Body of pancreas (tissue), 4 donors: ENCODE measurements at regions not wholly inside any gene's neighbourhood (a gene's known extent, or its start where the extent isn't known, plus 50 kb on each side); places are given as distances from the start of the nearest gene placed in this dataset.
"Not testable (repeated sequence)": the region's sequence is repeated elsewhere in the genome, so short reads cannot be mapped to it uniquely, and the experiment has no call there.

ENCODE experiments used
- ATAC-seq: fragments of 150-250 bp; one replicate; pipeline ENCODE4 v1.9.1; 2016
- DNase-seq, 4 donors: peaks; one replicate each; pipeline ENCODE4 v3.0.0-alpha.2; 2019
- H3K27ac ChIP-seq, 4 donors: fragments of 200-600 bp; sonication (generic); 1 replicate in 3 of 4; 2 replicates in 1 of 4; pipeline versions ENCODE4 v1.5.1 to v1.6.1; 2016 to 2019; ENCODE audit warnings: mild to moderate bottlenecking in 1 of 4, mixed read lengths in 1 of 4, moderate library complexity in 1 of 4
- H3K27me3 ChIP-seq, 2 donors: fragments of 200-600 bp; sonication (generic); one replicate each; pipeline ENCODE4 v1.6.0; 2016; ENCODE audit warnings: mild to moderate bottlenecking in 1 of 2
- H3K36me3 ChIP-seq, 2 donors: fragments of 200-600 bp; sonication (generic); replicated peaks in 1 of 2; 2 replicates each; pipeline ENCODE4 v1.5.1; 2016; ENCODE audit warnings: low read depth in 2 of 2; ENCODE audit not compliant: insufficient read depth in 1 of 2
- H3K4me1 ChIP-seq: fragments of 200-600 bp; sonication (generic); one replicate; pipeline ENCODE4 v1.6.0; 2016
- H3K4me3 ChIP-seq, 2 donors: fragments of 200-600 bp; sonication (generic); 1 replicate in 1 of 2; 2 replicates in 1 of 2; pipeline ENCODE4 v1.5.1; 2016 to 2019
- H3K9me3 ChIP-seq, 3 donors: fragments of 200-600 bp; sonication (generic); 1 replicate in 2 of 3; 2 replicates in 1 of 3; pipeline ENCODE4 v1.5.1; 2016
- CTCF ChIP-seq, 7 experiments: fragments of 450-650 bp in 4 of 7; fragments of 200-600 bp in 3 of 7; sonication (generic) in 3 of 7; IDR thresholded peaks; one replicate each; pipeline ENCODE4 v1.5.1; 2016 to 2019; ENCODE audit warnings: antibody characterized with exemption in 7 of 7
- POLR2A ChIP-seq, 3 donors: fragments of 450-650 bp; IDR thresholded peaks; one replicate each; pipeline ENCODE4 v1.6.1; 2016; ENCODE audit warnings: antibody characterized with exemption in 3 of 3, mild to moderate bottlenecking in 2 of 3
- WGBS, 2 donors: methylation state at CpG; one replicate each; pipeline ENCODE4 v1.1.5; 2017; 5-methylcytosine and 5-hydroxymethylcytosine counted together
- intact Hi-C: fragments of 100-400 bp; cut with DNase I; formaldehyde crosslinking; loops from one replicate; pipeline ENCODE4 v1.15.1; 2023

GRCh38 chr13:85137516-85137915 lies 661.7 kb downstream of the SLITRK6 start:
- ATAC-seq (no peak), DNase-seq (no peak)
- Histone ChIP-seq H3K4me3 (no peak overlapping the region), H3K36me3 (no peaks in the 10 kb centered on the region), H3K27ac (no peak overlapping the region), H3K9me3 (no peaks in the 10 kb centered on the region), H3K4me1 (no peaks in the 10 kb centered on the region), H3K27me3 (no peaks in the 10 kb centered on the region)
- 33 to 59% methylated on average over 1 of the region's 1 CpG for WGBS, 2 donors
- TF ChIP-seq CTCF (IDR thresholded peaks at IDR 0.05) (no peak), POLR2A (IDR thresholded peaks at IDR 0.05) (no peak)
- intact Hi-C loops, result no loop called here

GRCh38 chr13:85132986-85133385 lies 666.2 kb downstream of the SLITRK6 start:
- intact Hi-C loops, result no loop called here
- WGBS, 2 donors, result 75 to 85% methylated on average over 6 of the region's 6 CpGs
- no peak for ATAC-seq

GRCh38 chr13:85123501-85123900 lies 675.7 kb downstream of the SLITRK6 start:
- WGBS, 2 donors, result 56 to 66% methylated on average over 11 to 14 of the region's 14 CpGs
- H3K4me1 ChIP-seq, intact Hi-C loops, ATAC-seq, H3K36me3 ChIP-seq, DNase-seq, H3K9me3 ChIP-seq, H3K27me3 ChIP-seq, H3K4me3 ChIP-seq, H3K27ac ChIP-seq: not testable (repeated sequence)

More at GRCh38 chr13:85132986-85133385, 666.2 kb downstream of the SLITRK6 start:
- H3K27me3 ChIP-seq, result no peaks in the 10 kb centered on the region
- H3K9me3 ChIP-seq, result no peaks in the 10 kb centered on the region
- TF ChIP-seq POLR2A (IDR thresholded peaks at IDR 0.05) (no peak), CTCF (IDR thresholded peaks at IDR 0.05) (no peak)
- no peaks in the 10 kb centered on the region for H3K4me1 ChIP-seq
- H3K27ac ChIP-seq, result no peak overlapping the region
- no peak for DNase-seq
- no peaks in the 10 kb centered on the region for H3K36me3 ChIP-seq
- no peak overlapping the region for H3K4me3 ChIP-seq

GRCh38 chr13:85108356-85108755 lies 690.9 kb downstream of the SLITRK6 start:
- WGBS, 2 donors, result 31 to 66% methylated on average over 1 to 3 of the region's 3 CpGs
- no peaks in the 10 kb centered on the region for H3K27me3 ChIP-seq

GRCh38 chr13:85099245-85099644 lies 700.0 kb downstream of the SLITRK6 start:
- no peaks in the 10 kb centered on the region for H3K36me3 ChIP-seq
- H3K4me3 ChIP-seq, result no peak overlapping the region
- no peaks in the 10 kb centered on the region for H3K27me3 ChIP-seq
- WGBS, 2 donors, result 80 to 90% methylated on average over 3 of the region's 3 CpGs
- ATAC-seq (no peak), DNase-seq (no peak)
- no peaks in the 10 kb centered on the region for H3K4me1 ChIP-seq
- intact Hi-C loops, result no loop called here
- no peak overlapping the region for H3K27ac ChIP-seq
- TF ChIP-seq CTCF (IDR thresholded peaks at IDR 0.05), result no peak
- no peak for TF ChIP-seq POLR2A (IDR thresholded peaks at IDR 0.05)
- H3K9me3 ChIP-seq, result no peaks in the 10 kb centered on the region

More at GRCh38 chr13:85108356-85108755, 690.9 kb downstream of the SLITRK6 start:
- H3K27ac ChIP-seq, result no peak overlapping the region
- TF ChIP-seq POLR2A (IDR thresholded peaks at IDR 0.05), result no peak
- TF ChIP-seq CTCF (IDR thresholded peaks at IDR 0.05), result no peak
- H3K36me3 ChIP-seq, result no peaks in the 10 kb centered on the region
- intact Hi-C loops, result no loop called here
- peaks cover 0 to 6% (median 0%) of the 10 kb centered on the region in 3 donors for H3K9me3 ChIP-seq
- DNase-seq (no peak), ATAC-seq (no peak)
- no peak overlapping the region for H3K4me3 ChIP-seq
- H3K4me1 ChIP-seq, result no peaks in the 10 kb centered on the region
